Neural progenitor cell (in vitro differentiated cells): ENCODE measurements at regions not wholly inside any gene's neighbourhood (a gene's known extent, or its start where the extent isn't known, plus 50 kb on each side); places are given as distances from the start of the nearest gene placed in this dataset.
A peak's percentile ranks its signal among the peaks of the same experiment; 100 is the strongest.

Experiments
- DNase-seq: peaks from one replicate; pipeline ENCODE4 v3.0.0-alpha.2; 2016; ENCODE audit warnings: low spot score
- H2AFZ ChIP-seq: fragments of 200-600 bp; sonication (generic); replicated peaks from 2 replicates; pipeline ENCODE4 v1.6.1; 2016; ENCODE audit warnings: antibody characterized with exemption
- H3F3A ChIP-seq: fragments of 200-600 bp; sonication (generic); 2 replicates; pipeline ENCODE4 v1.6.1; 2016; ENCODE audit warnings: antibody characterized with exemption, low read depth
- H3K27ac ChIP-seq: fragments of 200-600 bp; sonication (generic); 2 replicates; pipeline ENCODE4 v1.5.1; 2016; ENCODE audit warnings: mild to moderate bottlenecking
- H3K27me3 ChIP-seq: fragments of 200-600 bp; sonication (generic); 2 replicates; pipeline ENCODE4 v1.6.1; 2016; ENCODE audit warnings: mild to moderate bottlenecking, moderate library complexity
- H3K36me3 ChIP-seq: fragments of 200-600 bp; sonication (generic); 2 replicates; pipeline ENCODE4 v1.5.1; 2016
- H3K4me1 ChIP-seq: fragments of 200-600 bp; sonication (generic); 2 replicates; pipeline ENCODE4 v1.6.1; 2016; ENCODE audit warnings: mixed run types
- H3K4me2 ChIP-seq: fragments of 200-600 bp; sonication (generic); 2 replicates; pipeline ENCODE4 v1.6.1; 2016
- H3K4me3 ChIP-seq: fragments of 200-600 bp; sonication (generic); 2 replicates; pipeline ENCODE4 v1.5.1; 2016
- H3K79me2 ChIP-seq: fragments of 200-600 bp; sonication (generic); 2 replicates; pipeline ENCODE4 v1.6.1; 2016; ENCODE audit warnings: low read depth
- H3K9ac ChIP-seq: fragments of 200-600 bp; sonication (generic); 2 replicates; pipeline ENCODE4 v1.6.1; 2016
- H3K9me3 ChIP-seq: fragments of 200-600 bp; sonication (generic); 2 replicates; pipeline ENCODE4 v1.5.1; 2016; ENCODE audit warnings: low read depth
- H4K20me1 ChIP-seq: fragments of 200-600 bp; sonication (generic); 2 replicates; pipeline ENCODE4 v1.6.1; 2016; ENCODE audit warnings: low read depth
- H3K27ac Mint-ChIP-seq: 3 replicates; pipeline ENCODE4 v1.8.0; 2021; ENCODE audit warnings: mixed read lengths
- H3K27me3 Mint-ChIP-seq: 2 replicates; pipeline ENCODE4 v1.8.0; 2022; ENCODE audit warnings: low read depth, mild to moderate bottlenecking, inconsistent platforms, moderate library complexity, mixed read lengths; ENCODE audit not compliant: insufficient read depth
- H3K36me3 Mint-ChIP-seq: 3 replicates; pipeline ENCODE4 v1.8.0; 2021; ENCODE audit warnings: mixed read lengths
- H3K4me1 Mint-ChIP-seq: 3 replicates; pipeline ENCODE4 v1.8.0; 2021; ENCODE audit warnings: mixed read lengths
- H3K4me3 Mint-ChIP-seq: 3 replicates; pipeline ENCODE4 v1.8.0; 2021; ENCODE audit warnings: mild to moderate bottlenecking, moderate library complexity, mixed read lengths
- H3K9me3 Mint-ChIP-seq: 3 replicates; pipeline ENCODE4 v1.8.0; 2020; ENCODE audit warnings: mixed read lengths
- CTCF ChIP-seq: fragments of 200-600 bp; sonication (generic); IDR thresholded peaks from 2 replicates; pipeline ENCODE4 v1.5.1; 2017; ENCODE audit warnings: antibody characterized with exemption, mild to moderate bottlenecking
- EZH2 ChIP-seq: fragments of 200-600 bp; sonication (generic); IDR thresholded peaks from 2 replicates; pipeline ENCODE4 v1.6.1; 2017; ENCODE audit warnings: antibody characterized with exemption, mild to moderate bottlenecking, moderate library complexity
- EZH2phosphoT487 ChIP-seq: fragments of 200-600 bp; sonication (generic); IDR thresholded peaks from 2 replicates; pipeline ENCODE4 v1.6.1; 2017; ENCODE audit warnings: antibody characterized with exemption

GRCh38 chr2:65835975-65836549, 403.7 kb upstream of the SPRED2 start:
- Histone ChIP-seq H3K79me2 (no peaks in the 10 kb centered on the region), H3K9ac (no peak overlapping the region), H2AFZ (no peak overlapping the region), H3K4me3 (no peak overlapping the region), H3K9me3 (no peaks in the 10 kb centered on the region), H3K4me2 (no peak overlapping the region), H3K27me3 (no peaks in the 10 kb centered on the region), H4K20me1 (no peaks in the 10 kb centered on the region), H3K27ac (no peak overlapping the region), H3K4me1 (peaks cover 22% of the 10 kb centered on the region), H3K36me3 (no peaks in the 10 kb centered on the region), H3F3A (peaks cover 9% of the 10 kb centered on the region)
- TF ChIP-seq EZH2 = no peak
- no peak for TF ChIP-seq CTCF
- no peak for TF ChIP-seq EZH2phosphoT487
- H3K27ac Mint-ChIP-seq = no peak overlapping the region
- DNase-seq = no peak
- H3K4me1 Mint-ChIP-seq = peaks cover 21% of the 10 kb centered on the region
- no peaks in the 10 kb centered on the region for H3K27me3 Mint-ChIP-seq
- H3K9me3 Mint-ChIP-seq = peaks cover 2% of the 10 kb centered on the region
- no peak overlapping the region for H3K4me3 Mint-ChIP-seq
- H3K36me3 Mint-ChIP-seq = peaks cover 3% of the 10 kb centered on the region

GRCh38 chr2:65834771-65835475, 402.5 kb upstream of the SPRED2 start:
- no peaks in the 10 kb centered on the region for H3K36me3 Mint-ChIP-seq
- H3K9me3 ChIP-seq = no peaks in the 10 kb centered on the region
- no peaks in the 10 kb centered on the region for H3K9me3 Mint-ChIP-seq
- no peaks in the 10 kb centered on the region for H3K79me2 ChIP-seq
- H3K4me3 ChIP-seq = no peak overlapping the region
- no peak overlapping the region for H3K9ac ChIP-seq
- peak overlapping the region; percentile 51 for H2AFZ ChIP-seq
- no peaks in the 10 kb centered on the region for H3K27me3 Mint-ChIP-seq
- peaks cover 9% of the 10 kb centered on the region for H3F3A ChIP-seq
- H3K4me1 Mint-ChIP-seq = peaks cover 21% of the 10 kb centered on the region
- no peaks in the 10 kb centered on the region for H4K20me1 ChIP-seq
- H3K27ac Mint-ChIP-seq = peak overlapping the region; percentile 85
- H3K4me2 ChIP-seq = peak overlapping the region; percentile 60
- H3K27ac ChIP-seq = no peak overlapping the region
- H3K4me1 ChIP-seq = peaks cover 22% of the 10 kb centered on the region
- TF ChIP-seq EZH2phosphoT487 = peak; percentile 30
- TF ChIP-seq CTCF = no peak
- H3K4me3 Mint-ChIP-seq = peak overlapping the region; percentile 6
- peak; percentile 81 for DNase-seq
- H3K27me3 ChIP-seq = no peaks in the 10 kb centered on the region
- H3K36me3 ChIP-seq = no peaks in the 10 kb centered on the region

GRCh38 chr2:65834062-65834461, 401.7 kb upstream of the SPRED2 start:
- Histone ChIP-seq H3K4me3 (no peak overlapping the region), H3K27ac (no peak overlapping the region), H2AFZ (peak overlapping the region; percentile 51), H4K20me1 (no peaks in the 10 kb centered on the region), H3K9me3 (no peaks in the 10 kb centered on the region), H3K4me2 (peak overlapping the region; percentile 60), H3K27me3 (no peaks in the 10 kb centered on the region), H3K9ac (no peak overlapping the region), H3K79me2 (no peaks in the 10 kb centered on the region), H3K4me1 (peaks cover 22% of the 10 kb centered on the region), H3K36me3 (no peaks in the 10 kb centered on the region), H3F3A (peaks cover 9% of the 10 kb centered on the region)
- no peaks in the 10 kb centered on the region for H3K9me3 Mint-ChIP-seq
- no peaks in the 10 kb centered on the region for H3K27me3 Mint-ChIP-seq
- no peak for TF ChIP-seq CTCF
- TF ChIP-seq EZH2 = no peak
- no peak for TF ChIP-seq EZH2phosphoT487
- H3K36me3 Mint-ChIP-seq = no peaks in the 10 kb centered on the region
- DNase-seq = no peak
- peaks cover 21% of the 10 kb centered on the region for H3K4me1 Mint-ChIP-seq
- H3K4me3 Mint-ChIP-seq = no peak overlapping the region
- H3K27ac Mint-ChIP-seq = no peak overlapping the region
